PFSK-1 (cell line): ENCODE measurements at regions not wholly inside any gene's neighbourhood (a gene's known extent, or its start where the extent isn't known, plus 50 kb on each side); places are given as distances from the start of the nearest gene placed in this dataset.

Experiments
- POLR2AphosphoS5 ChIP-seq: IDR thresholded peaks from 2 replicates; pipeline ENCODE4 v1.6.1; 2012; ENCODE audit warnings: low read depth, mild to moderate bottlenecking, control low read depth, low read length, moderate library complexity
- REST ChIP-seq, 2 experiments: IDR thresholded peaks; 2 replicates each; pipeline versions ENCODE4 v1.6.1 to v1.8.0; 2011 to 2012; ENCODE audit warnings: low read depth in 2 of 2, low read length in 2 of 2, control low read depth in 1 of 2, inconsistent platforms in 1 of 2, mild to moderate bottlenecking in 1 of 2, moderate library complexity in 1 of 2; ENCODE audit not compliant: insufficient read depth in 1 of 2
- TAF1 ChIP-seq: IDR thresholded peaks from 2 replicates; pipeline ENCODE4 v1.6.1; 2012; ENCODE audit warnings: low read length, control low read depth, borderline replicate concordance; ENCODE audit not compliant: insufficient read depth

DNA sequence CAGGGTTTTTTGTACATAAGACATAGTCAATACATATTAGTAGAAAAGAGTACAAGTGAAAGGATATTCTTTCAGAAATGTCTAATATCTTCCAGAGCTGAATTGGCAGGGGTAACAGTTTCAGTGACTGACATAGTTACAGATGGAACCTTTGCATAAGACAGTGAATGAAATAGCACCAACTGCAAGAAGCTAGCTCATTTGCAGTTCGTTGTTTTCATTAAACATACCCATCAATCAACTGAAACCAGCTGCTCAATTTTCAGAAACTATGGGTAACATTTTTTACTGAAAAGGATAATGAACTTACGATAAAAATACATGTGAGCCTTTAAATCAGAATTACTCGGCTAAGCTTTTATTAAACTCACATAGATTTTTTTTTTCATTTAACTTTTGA, 93.9 kb upstream of the EPHA3 start:
- no peak for TF ChIP-seq POLR2AphosphoS5
- TF ChIP-seq REST (IDR thresholded peaks at IDR 0.05; ENCODE audit: insufficient read depth in 1 of 2, low read depth in 2 of 2, low read length in 2 of 2) = no peak
- no peak for TF ChIP-seq TAF1
